Natural killer cell (primary cell): ENCODE measurements at regions not wholly inside any gene's neighbourhood (a gene's known extent, or its start where the extent isn't known, plus 50 kb on each side); places are given as distances from the start of the nearest gene placed in this dataset.

ENCODE experiments used
- ATAC-seq, 3 donors: fragments of 150-1000 bp in 2 of 3; fragments of 200-7000 bp in 1 of 3; cut with Tn5 transposase; 1 replicate in 1 of 3; 2 replicates in 2 of 3; pipeline ENCODE4 v1.10.0; 2021; ENCODE audit warnings: mild to moderate bottlenecking in 2 of 3, moderate library complexity in 2 of 3
- DNase-seq, 2 donors: peaks; one replicate each; pipeline versions ENCODE4 v3.0.0 to v3.0.0-alpha.2; 2013 to 2021; ENCODE audit warnings: mixed read lengths in 1 of 2
- H3K27ac ChIP-seq: one replicate; pipeline ENCODE4 v1.5.1; 2013; ENCODE audit warnings: mild to moderate bottlenecking, low read length
- H3K27me3 ChIP-seq: one replicate; pipeline ENCODE4 v1.6.1; 2013; ENCODE audit warnings: low read length; ENCODE audit not compliant: control insufficient read depth, insufficient read depth
- H3K36me3 ChIP-seq: one replicate; pipeline ENCODE4 v1.6.1; 2013; ENCODE audit warnings: low read length; ENCODE audit not compliant: control insufficient read depth, insufficient read depth
- H3K4me1 ChIP-seq: one replicate; pipeline ENCODE4 v1.6.1; 2013; ENCODE audit warnings: low read length; ENCODE audit not compliant: control insufficient read depth, insufficient read depth
- H3K4me3 ChIP-seq: one replicate; pipeline ENCODE4 v1.5.1; 2013; ENCODE audit warnings: low read length
- H3K9me3 ChIP-seq: one replicate; pipeline ENCODE4 v1.6.1; 2013; ENCODE audit warnings: low read length; ENCODE audit not compliant: control insufficient read depth, insufficient read depth
- H3K27ac Mint-ChIP-seq, 2 donors: one replicate each; pipeline ENCODE4 v1.8.0; 2022; ENCODE audit warnings: mild to moderate bottlenecking in 2 of 2, mixed read lengths in 2 of 2, moderate library complexity in 1 of 2
- H3K27me3 Mint-ChIP-seq, 2 donors: one replicate each; pipeline ENCODE4 v1.8.0; 2022; ENCODE audit warnings: low read depth in 2 of 2, mixed read lengths in 2 of 2
- H3K36me3 Mint-ChIP-seq: one replicate; pipeline ENCODE4 v1.8.0; 2022; ENCODE audit warnings: mixed read lengths
- H3K4me1 Mint-ChIP-seq, 2 donors: one replicate each; pipeline ENCODE4 v1.8.0; 2022; ENCODE audit warnings: mixed read lengths in 2 of 2
- H3K4me3 Mint-ChIP-seq: one replicate; pipeline ENCODE4 v1.8.0; 2022; ENCODE audit warnings: mild to moderate bottlenecking, moderate library complexity, mixed read lengths
- H3K9me3 Mint-ChIP-seq, 2 donors: one replicate each; pipeline ENCODE4 v1.8.0; 2022; ENCODE audit warnings: mixed read lengths in 2 of 2
- WGBS: methylation state at CpG from one replicate; pipeline ENCODE4 v1.1.7; 2013; ENCODE audit warnings: missing lambda C conversion rate; ENCODE audit not compliant: insufficient coverage; 5-methylcytosine and 5-hydroxymethylcytosine counted together
- intact Hi-C: fragments of 100-400 bp; cut with micrococcal nuclease; formaldehyde crosslinking; loops from one replicate; pipeline ENCODE4 v1.14.2; 2022
- TF ChIP-seq, protein P1 (sequence below): fragments of 200-600 bp; IDR thresholded peaks from one replicate; pipeline ENCODE4 v1.8.0; 2022; ENCODE audit warnings: antibody characterized with exemption

DNA sequence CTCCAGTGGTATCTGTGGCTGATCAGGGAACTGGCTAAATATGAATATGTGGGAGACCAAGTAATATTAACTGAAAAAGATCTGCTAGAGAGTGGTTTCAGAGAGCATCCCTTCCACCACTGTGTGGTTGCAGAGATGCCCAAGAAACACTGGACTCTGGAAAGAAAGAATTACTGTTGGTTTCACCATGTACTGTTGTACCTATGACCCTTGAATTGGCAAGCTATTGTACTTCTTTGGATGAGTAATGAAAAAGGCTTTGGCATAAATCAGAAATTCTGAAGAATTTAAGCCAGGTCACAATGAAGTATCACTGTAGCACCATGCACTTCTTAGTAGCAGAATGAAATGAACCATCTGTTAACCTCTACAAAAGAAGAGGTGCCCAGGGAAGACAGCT lies 134.4 kb upstream of the INTU start:
- Histone ChIP-seq H3K36me3 (no peaks in the 10 kb centered on the region), H3K27ac (no peak overlapping the region), H3K27me3 (no peaks in the 10 kb centered on the region), H3K4me1 (no peaks in the 10 kb centered on the region), H3K4me3 (no peak overlapping the region), H3K9me3 (no peaks in the 10 kb centered on the region)
- TF ChIP-seq, protein P1, sequence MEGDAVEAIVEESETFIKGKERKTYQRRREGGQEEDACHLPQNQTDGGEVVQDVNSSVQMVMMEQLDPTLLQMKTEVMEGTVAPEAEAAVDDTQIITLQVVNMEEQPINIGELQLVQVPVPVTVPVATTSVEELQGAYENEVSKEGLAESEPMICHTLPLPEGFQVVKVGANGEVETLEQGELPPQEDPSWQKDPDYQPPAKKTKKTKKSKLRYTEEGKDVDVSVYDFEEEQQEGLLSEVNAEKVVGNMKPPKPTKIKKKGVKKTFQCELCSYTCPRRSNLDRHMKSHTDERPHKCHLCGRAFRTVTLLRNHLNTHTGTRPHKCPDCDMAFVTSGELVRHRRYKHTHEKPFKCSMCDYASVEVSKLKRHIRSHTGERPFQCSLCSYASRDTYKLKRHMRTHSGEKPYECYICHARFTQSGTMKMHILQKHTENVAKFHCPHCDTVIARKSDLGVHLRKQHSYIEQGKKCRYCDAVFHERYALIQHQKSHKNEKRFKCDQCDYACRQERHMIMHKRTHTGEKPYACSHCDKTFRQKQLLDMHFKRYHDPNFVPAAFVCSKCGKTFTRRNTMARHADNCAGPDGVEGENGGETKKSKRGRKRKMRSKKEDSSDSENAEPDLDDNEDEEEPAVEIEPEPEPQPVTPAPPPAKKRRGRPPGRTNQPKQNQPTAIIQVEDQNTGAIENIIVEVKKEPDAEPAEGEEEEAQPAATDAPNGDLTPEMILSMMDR, result no peak
- Mint-ChIP-seq H3K27me3 (no peaks in the 10 kb centered on the region), H3K27ac (no peak overlapping the region), H3K36me3 (no peaks in the 10 kb centered on the region), H3K9me3 (peaks cover 3 to 5% of the 10 kb centered on the region in 2 donors), H3K4me1 (no peaks in the 10 kb centered on the region), H3K4me3 (no peak overlapping the region)
- intact Hi-C loops, result no loop called here
- ATAC-seq, result no peak
- no peak for DNase-seq

- DNase-seq (no peak), ATAC-seq (no peak)
- no peak overlapping the region for H3K27ac Mint-ChIP-seq
- no peaks in the 10 kb centered on the region for H3K4me1 ChIP-seq
- no peaks in the 10 kb centered on the region for H3K36me3 ChIP-seq
- intact Hi-C loops, result no loop called here
- H3K4me3 ChIP-seq, result no peak overlapping the region
- no peaks in the 10 kb centered on the region for H3K36me3 Mint-ChIP-seq
- no peaks in the 10 kb centered on the region for H3K27me3 ChIP-seq
- H3K4me3 Mint-ChIP-seq, result no peak overlapping the region
- H3K27ac ChIP-seq, result no peak overlapping the region
- TF ChIP-seq, protein P1, result no peak
- H3K27me3 Mint-ChIP-seq, result no peaks in the 10 kb centered on the region
- H3K9me3 Mint-ChIP-seq, result peaks cover 3 to 5% of the 10 kb centered on the region in 2 donors
- 88% methylated on average over 2 of the region's 2 CpGs for WGBS
- no peaks in the 10 kb centered on the region for H3K4me1 Mint-ChIP-seq
- H3K9me3 ChIP-seq, result no peaks in the 10 kb centered on the region
Measured at GRCh38 chr4:127500242-127500641, 132.5 kb upstream of the INTU start.

- Mint-ChIP-seq H3K4me3 (no peak overlapping the region), H3K4me1 (no peaks in the 10 kb centered on the region), H3K27me3 (no peaks in the 10 kb centered on the region), H3K9me3 (peaks cover 3 to 5% of the 10 kb centered on the region in 2 donors), H3K36me3 (no peaks in the 10 kb centered on the region), H3K27ac (no peak overlapping the region)
- intact Hi-C loops, result no loop called here
- no peaks in the 10 kb centered on the region for H3K27me3 ChIP-seq
- H3K4me1 ChIP-seq, result no peaks in the 10 kb centered on the region
- no peaks in the 10 kb centered on the region for H3K9me3 ChIP-seq
- H3K36me3 ChIP-seq, result no peaks in the 10 kb centered on the region
- TF ChIP-seq, protein P1, result no peak
- no peak for ATAC-seq
- H3K27ac ChIP-seq, result no peak overlapping the region
- H3K4me3 ChIP-seq, result no peak overlapping the region
- no peak for DNase-seq
Measured at GRCh38 chr4:127501103-127501502, 131.7 kb upstream of the INTU start.

DNA sequence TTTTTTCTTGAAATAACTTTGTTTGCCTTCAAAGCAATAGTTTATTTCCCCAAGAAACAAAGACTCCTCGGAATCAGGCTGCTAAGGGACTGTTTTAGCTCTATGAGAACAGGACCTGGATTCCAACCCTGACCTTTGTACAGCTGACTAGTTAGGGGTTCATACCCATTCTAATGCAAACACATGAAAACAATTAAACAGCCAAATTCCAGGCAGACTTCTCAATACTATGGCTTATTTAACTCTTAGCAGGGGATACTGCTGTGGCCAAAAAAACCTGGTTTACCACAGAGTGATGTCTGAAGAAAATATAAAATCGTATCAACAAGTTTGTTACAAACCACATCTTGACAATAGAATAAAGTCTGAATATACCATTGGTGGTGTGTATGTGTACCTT lies 129.6 kb upstream of the INTU start:
- no peaks in the 10 kb centered on the region for H3K36me3 ChIP-seq
- no peaks in the 10 kb centered on the region for H3K27me3 Mint-ChIP-seq
- H3K4me1 ChIP-seq, result no peaks in the 10 kb centered on the region
- no peaks in the 10 kb centered on the region for H3K9me3 ChIP-seq
- DNase-seq, result no peak
- TF ChIP-seq, protein P1, result no peak
- no peak overlapping the region for H3K4me3 ChIP-seq
- no peaks in the 10 kb centered on the region for H3K27me3 ChIP-seq
- H3K36me3 Mint-ChIP-seq, result no peaks in the 10 kb centered on the region
- no peak for ATAC-seq
- no peak overlapping the region for H3K4me3 Mint-ChIP-seq
- intact Hi-C loops, result no loop called here
- 75% methylated on average over 1 of the region's 2 CpGs for WGBS
- no peaks in the 10 kb centered on the region for H3K4me1 Mint-ChIP-seq
- H3K27ac ChIP-seq, result no peak overlapping the region
- peaks cover 3 to 6% of the 10 kb centered on the region in 2 donors for H3K9me3 Mint-ChIP-seq
- no peak overlapping the region for H3K27ac Mint-ChIP-seq
